Osteoblast (primary cell): ENCODE measurements at regions not wholly inside any gene's neighbourhood (a gene's known extent, or its start where the extent isn't known, plus 50 kb on each side); places are given as distances from the start of the nearest gene placed in this dataset.

Experiments
- DNase-seq: peaks from one replicate; pipeline ENCODE4 v3.0.0; 2011; ENCODE audit warnings: low spot score, mixed read lengths; ENCODE audit not compliant: insufficient read length; ENCODE audit errors: missing footprints
- H2AFZ ChIP-seq: 2 replicates; pipeline ENCODE4 v1.6.0; 2011; ENCODE audit warnings: mild to moderate bottlenecking, low read length
- H3K27ac ChIP-seq: 2 replicates; pipeline ENCODE4 v1.5.1; 2011; ENCODE audit warnings: mild to moderate bottlenecking, low read depth, low read length, moderate library complexity
- H3K27me3 ChIP-seq: 2 replicates; pipeline ENCODE4 v1.6.0; 2012; ENCODE audit warnings: mild to moderate bottlenecking, control low read depth, inconsistent platforms, low read length, moderate library complexity; ENCODE audit not compliant: insufficient read depth
- H3K36me3 ChIP-seq: 2 replicates; pipeline ENCODE4 v1.5.1; 2011; ENCODE audit warnings: mild to moderate bottlenecking, low read length, control low read depth, moderate library complexity; ENCODE audit not compliant: insufficient read depth
- H3K4me1 ChIP-seq: 2 replicates; pipeline ENCODE4 v1.5.1; 2011; ENCODE audit warnings: mild to moderate bottlenecking, low read length, control low read depth, moderate library complexity; ENCODE audit not compliant: insufficient read depth
- H3K4me2 ChIP-seq: 2 replicates; pipeline ENCODE4 v1.6.0; 2011; ENCODE audit warnings: mild to moderate bottlenecking, low read length; ENCODE audit not compliant: insufficient read depth
- H3K4me3 ChIP-seq: fragments of 200-600 bp; sonication (generic); 3 replicates; pipeline ENCODE4 v1.5.1; 2012; ENCODE audit warnings: mild to moderate bottlenecking, low read length, inconsistent platforms; ENCODE audit not compliant: insufficient read depth
- H3K79me2 ChIP-seq: 2 replicates; pipeline ENCODE4 v1.6.0; 2012; ENCODE audit warnings: mild to moderate bottlenecking, low read length, control low read depth, inconsistent platforms; ENCODE audit not compliant: insufficient read depth
- H3K9me3 ChIP-seq: 2 replicates; pipeline ENCODE4 v1.5.1; 2011; ENCODE audit warnings: low read depth, low read length, control low read depth
- H4K20me1 ChIP-seq: 2 replicates; pipeline ENCODE4 v1.6.0; 2012; ENCODE audit warnings: mild to moderate bottlenecking, low read length, control low read depth; ENCODE audit not compliant: insufficient read depth
- TF ChIP-seq, protein P1 (sequence below): IDR thresholded peaks from 2 replicates; pipeline ENCODE4 v1.5.1; 2011; ENCODE audit warnings: mild to moderate bottlenecking, low read depth, low read length, moderate library complexity; ENCODE audit errors: extremely low read depth

DNA sequence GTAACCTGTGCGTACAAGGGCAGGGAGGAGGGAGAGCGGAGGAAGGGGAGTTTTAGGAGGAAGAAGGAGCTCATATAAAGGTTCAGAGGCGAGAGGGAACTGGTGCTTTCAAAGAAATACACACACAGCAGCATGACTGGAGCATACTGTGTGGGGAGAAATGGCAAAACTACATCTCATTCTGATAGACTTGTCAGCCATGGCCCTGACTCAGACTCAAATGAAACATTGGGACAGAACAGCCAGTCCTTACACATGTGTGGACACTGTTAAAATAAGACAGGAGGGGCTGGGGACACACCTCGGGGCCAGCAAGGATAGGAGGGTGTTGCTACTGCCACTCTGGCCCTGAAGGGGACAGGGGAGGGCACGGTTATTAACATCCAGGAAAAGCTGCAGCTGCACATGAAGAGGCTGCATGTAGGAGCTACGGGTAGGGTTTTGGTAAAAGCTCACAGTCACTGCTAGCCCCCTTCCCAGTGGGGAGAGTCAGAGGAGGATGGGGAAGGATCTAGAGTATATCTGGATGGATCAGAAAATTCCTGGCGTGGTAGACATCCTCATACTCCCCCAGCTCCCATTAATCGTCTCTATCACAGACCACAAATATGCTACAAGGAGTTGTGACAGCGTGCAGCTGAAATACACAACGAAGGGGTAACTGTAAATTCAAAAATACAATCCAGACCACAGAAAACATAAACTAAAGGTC, 110.5 kb downstream of the GATA6 start:
- Histone ChIP-seq H3K4me1 (peaks cover 12% of the 10 kb centered on the region), H3K4me2 (no peak overlapping the region), H3K36me3 (no peaks in the 10 kb centered on the region), H3K27me3 (no peaks in the 10 kb centered on the region), H3K79me2 (no peaks in the 10 kb centered on the region), H3K4me3 (no peak overlapping the region), H3K9me3 (no peaks in the 10 kb centered on the region), H4K20me1 (no peaks in the 10 kb centered on the region), H2AFZ (peak overlapping the region; percentile 40), H3K27ac (no peak overlapping the region)
- TF ChIP-seq, protein P1, sequence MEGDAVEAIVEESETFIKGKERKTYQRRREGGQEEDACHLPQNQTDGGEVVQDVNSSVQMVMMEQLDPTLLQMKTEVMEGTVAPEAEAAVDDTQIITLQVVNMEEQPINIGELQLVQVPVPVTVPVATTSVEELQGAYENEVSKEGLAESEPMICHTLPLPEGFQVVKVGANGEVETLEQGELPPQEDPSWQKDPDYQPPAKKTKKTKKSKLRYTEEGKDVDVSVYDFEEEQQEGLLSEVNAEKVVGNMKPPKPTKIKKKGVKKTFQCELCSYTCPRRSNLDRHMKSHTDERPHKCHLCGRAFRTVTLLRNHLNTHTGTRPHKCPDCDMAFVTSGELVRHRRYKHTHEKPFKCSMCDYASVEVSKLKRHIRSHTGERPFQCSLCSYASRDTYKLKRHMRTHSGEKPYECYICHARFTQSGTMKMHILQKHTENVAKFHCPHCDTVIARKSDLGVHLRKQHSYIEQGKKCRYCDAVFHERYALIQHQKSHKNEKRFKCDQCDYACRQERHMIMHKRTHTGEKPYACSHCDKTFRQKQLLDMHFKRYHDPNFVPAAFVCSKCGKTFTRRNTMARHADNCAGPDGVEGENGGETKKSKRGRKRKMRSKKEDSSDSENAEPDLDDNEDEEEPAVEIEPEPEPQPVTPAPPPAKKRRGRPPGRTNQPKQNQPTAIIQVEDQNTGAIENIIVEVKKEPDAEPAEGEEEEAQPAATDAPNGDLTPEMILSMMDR, result no peak
- DNase-seq, result no peak

DNA sequence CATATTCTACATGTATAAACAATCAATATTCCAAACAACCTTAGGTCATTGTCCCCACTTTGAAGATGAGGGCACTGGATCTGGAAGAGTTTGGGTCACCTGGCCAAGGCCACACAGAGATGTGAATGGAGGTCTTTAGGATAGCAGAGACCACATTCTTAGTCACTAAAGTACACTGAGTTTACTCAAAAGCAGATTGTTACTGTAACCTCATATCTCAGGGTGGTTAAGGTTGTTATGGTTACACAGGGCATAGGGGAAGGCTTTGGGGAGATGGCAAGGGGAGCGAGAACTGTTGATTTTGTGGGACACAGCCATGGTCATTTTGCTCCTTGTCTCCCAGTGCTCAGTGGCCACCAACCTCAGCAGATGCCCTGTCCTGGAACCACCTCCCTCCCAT, 109.4 kb downstream of the GATA6 start:
- no peak overlapping the region for H3K4me2 ChIP-seq
- TF ChIP-seq, protein P1, result no peak
- H2AFZ ChIP-seq, result no peak overlapping the region
- H3K79me2 ChIP-seq, result no peaks in the 10 kb centered on the region
- H3K36me3 ChIP-seq, result no peaks in the 10 kb centered on the region
- H3K27me3 ChIP-seq, result no peaks in the 10 kb centered on the region
- H3K27ac ChIP-seq, result no peak overlapping the region
- no peak overlapping the region for H3K4me3 ChIP-seq
- DNase-seq, result no peak
- H3K4me1 ChIP-seq, result peaks cover 12% of the 10 kb centered on the region
- H3K9me3 ChIP-seq, result no peaks in the 10 kb centered on the region
- no peaks in the 10 kb centered on the region for H4K20me1 ChIP-seq

DNA sequence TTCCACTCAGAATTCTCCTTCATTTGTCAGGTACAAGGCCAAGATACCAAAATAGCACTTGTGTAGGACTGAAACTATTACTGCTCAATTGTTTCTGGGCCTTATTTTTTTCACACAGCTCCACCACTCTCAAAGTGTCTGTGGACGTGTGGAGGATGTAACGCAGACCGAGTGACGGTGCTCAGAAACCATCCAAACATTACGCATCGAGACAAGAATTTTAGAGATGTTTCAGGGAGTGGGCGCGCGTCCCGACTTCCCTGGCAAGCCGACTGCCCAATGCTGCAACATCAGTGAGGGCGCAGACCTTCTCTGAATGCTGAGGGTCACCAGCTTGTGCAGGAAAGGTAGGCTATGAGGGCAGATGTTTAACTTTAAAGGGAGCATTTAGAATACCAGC, 108.4 kb downstream of the GATA6 start:
- no peak overlapping the region for H3K4me2 ChIP-seq
- H4K20me1 ChIP-seq, result no peaks in the 10 kb centered on the region
- no peaks in the 10 kb centered on the region for H3K36me3 ChIP-seq
- no peaks in the 10 kb centered on the region for H3K9me3 ChIP-seq
- no peak for DNase-seq
- TF ChIP-seq, protein P1, result no peak
- no peaks in the 10 kb centered on the region for H3K79me2 ChIP-seq
- H3K27ac ChIP-seq, result no peak overlapping the region
- H3K4me1 ChIP-seq, result peaks cover 3% of the 10 kb centered on the region
- H3K4me3 ChIP-seq, result no peak overlapping the region
- peaks cover 2% of the 10 kb centered on the region for H3K27me3 ChIP-seq
- no peak overlapping the region for H2AFZ ChIP-seq

DNA sequence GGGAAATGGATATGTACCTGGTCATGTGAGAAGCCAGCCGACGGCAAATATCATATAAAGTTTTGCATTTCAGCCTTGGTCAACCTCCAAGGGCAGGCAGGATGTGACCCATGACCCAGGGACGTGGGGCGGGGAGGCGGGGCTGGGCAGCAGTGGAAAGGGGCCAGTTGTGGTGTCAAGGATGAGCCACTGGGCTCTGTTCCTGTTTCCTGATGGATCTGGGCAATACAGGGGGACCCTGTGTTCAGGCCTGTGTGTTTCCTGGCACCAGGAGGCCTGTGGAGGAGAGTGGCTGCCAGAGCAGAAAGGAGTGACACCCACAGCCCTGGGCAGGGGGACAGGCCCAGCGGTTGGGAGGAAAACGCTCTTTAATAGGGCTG, 106.9 kb downstream of the GATA6 start:
- H3K4me2 ChIP-seq, result no peak overlapping the region
- DNase-seq, result no peak

More for the DNA sequence above, 106.9 kb downstream of the GATA6 start:
- TF ChIP-seq, protein P1, result no peak
- H4K20me1 ChIP-seq, result no peaks in the 10 kb centered on the region
- H3K9me3 ChIP-seq, result no peaks in the 10 kb centered on the region
- peaks cover 11% of the 10 kb centered on the region for H3K27me3 ChIP-seq
- no peak overlapping the region for H2AFZ ChIP-seq
- H3K4me3 ChIP-seq, result no peak overlapping the region
- peaks cover 3% of the 10 kb centered on the region for H3K4me1 ChIP-seq
- H3K36me3 ChIP-seq, result no peaks in the 10 kb centered on the region
- no peaks in the 10 kb centered on the region for H3K79me2 ChIP-seq
- no peak overlapping the region for H3K27ac ChIP-seq
